ENCODE measurements at regions not wholly inside any gene's neighbourhood (a gene's known extent, or its start where the extent isn't known, plus 50 kb on each side); places are given as distances from the start of the nearest gene placed in this dataset.

DNA sequence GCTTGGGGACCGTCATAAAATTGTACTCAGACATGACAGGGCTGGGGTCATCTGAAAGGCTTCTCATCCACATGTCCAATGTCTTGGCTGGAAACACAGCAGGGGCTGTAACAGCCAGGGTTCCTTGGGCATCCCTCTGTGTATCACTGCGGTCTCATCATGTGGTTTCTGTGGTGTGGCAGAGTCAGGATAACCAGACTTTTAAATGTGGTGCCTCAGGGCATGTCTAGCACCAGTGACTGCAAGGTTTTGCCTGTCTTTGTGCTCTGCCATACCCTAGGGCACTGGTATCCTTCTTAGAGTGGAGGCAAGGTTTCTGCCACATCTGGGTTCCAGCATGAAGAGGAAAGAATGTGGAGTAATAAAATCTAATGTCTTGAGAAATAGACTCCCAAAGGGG lies 124.2 kb downstream of the PLEKHG1 start:
- TF ChIP-seq, protein P1, sequence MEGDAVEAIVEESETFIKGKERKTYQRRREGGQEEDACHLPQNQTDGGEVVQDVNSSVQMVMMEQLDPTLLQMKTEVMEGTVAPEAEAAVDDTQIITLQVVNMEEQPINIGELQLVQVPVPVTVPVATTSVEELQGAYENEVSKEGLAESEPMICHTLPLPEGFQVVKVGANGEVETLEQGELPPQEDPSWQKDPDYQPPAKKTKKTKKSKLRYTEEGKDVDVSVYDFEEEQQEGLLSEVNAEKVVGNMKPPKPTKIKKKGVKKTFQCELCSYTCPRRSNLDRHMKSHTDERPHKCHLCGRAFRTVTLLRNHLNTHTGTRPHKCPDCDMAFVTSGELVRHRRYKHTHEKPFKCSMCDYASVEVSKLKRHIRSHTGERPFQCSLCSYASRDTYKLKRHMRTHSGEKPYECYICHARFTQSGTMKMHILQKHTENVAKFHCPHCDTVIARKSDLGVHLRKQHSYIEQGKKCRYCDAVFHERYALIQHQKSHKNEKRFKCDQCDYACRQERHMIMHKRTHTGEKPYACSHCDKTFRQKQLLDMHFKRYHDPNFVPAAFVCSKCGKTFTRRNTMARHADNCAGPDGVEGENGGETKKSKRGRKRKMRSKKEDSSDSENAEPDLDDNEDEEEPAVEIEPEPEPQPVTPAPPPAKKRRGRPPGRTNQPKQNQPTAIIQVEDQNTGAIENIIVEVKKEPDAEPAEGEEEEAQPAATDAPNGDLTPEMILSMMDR (conservative IDR thresholded peaks at IDR 0.05; ENCODE audit: low read length): no peak
- no peak for TF ChIP-seq EZH2phosphoT487 (IDR thresholded peaks at IDR 0.05; ENCODE audit: borderline replicate concordance)

Measured in Loucy (cell line).